GM21360 (cell line): ENCODE measurements at regions not wholly inside any gene's neighbourhood (a gene's known extent, or its start where the extent isn't known, plus 50 kb on each side); places are given as distances from the start of the nearest gene placed in this dataset.
"Not testable (repeated sequence)": the region's sequence is repeated elsewhere in the genome, so short reads cannot be mapped to it uniquely, and the experiment has no call there.

Experiments
- ATAC-seq: cut with Tn5 transposase; IDR thresholded peaks from one replicate; pipeline ENCODE4 v1.9.1; 2021; ENCODE audit warnings: mild to moderate bottlenecking, moderate library complexity; ENCODE audit not compliant: unreplicated experiment

DNA sequence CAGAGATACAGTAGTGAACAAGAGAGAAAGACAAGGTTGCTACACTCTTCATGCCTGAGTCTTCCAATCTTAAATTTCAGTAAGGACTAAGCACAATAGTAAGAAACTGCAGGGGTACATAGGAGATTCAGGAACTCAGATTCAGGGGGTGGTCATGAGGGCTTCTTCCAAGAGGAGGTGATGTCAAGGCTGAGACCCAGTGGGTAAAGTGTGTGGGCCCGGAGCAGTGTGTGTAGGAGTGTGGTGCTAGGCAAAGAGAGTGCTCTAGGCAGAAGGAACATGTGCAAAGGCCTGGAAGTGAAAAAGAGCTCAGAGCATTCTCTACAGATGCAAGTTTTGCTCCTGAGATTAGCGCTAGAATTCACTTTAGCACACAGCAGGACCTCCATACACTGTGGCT lies 102.9 kb upstream of the SPATA12 start:
- no peak for ATAC-seq

GRCh38 chr3:56956906-56957305 lies 103.6 kb upstream of the SPATA12 start:
- ATAC-seq: no peak

GRCh38 chr3:56955492-56956111 lies 104.9 kb upstream of the SPATA12 start:
- no peak for ATAC-seq

GRCh38 chr3:56954125-56954524 lies 106.3 kb upstream of the SPATA12 start:
- no peak for ATAC-seq

DNA sequence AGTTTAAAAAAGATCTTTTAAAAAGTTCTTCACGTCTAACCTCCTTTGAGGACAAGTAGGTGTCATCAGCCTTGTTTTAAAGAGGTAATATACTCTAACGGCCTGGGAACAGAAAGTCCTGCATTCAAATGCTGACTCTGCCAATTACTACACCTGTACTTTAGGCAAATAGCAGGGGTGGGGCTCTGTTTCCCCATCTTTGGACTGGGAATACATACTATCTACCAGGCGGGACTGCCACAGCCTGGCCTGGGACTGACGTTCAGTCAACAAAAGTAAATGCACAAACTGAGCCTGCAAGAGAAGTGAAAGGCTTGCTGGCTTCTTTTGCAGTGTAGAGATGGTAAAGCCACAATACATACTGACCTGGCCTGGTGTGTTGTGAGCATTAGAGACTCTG lies 107.6 kb upstream of the SPATA12 start:
- ATAC-seq: no peak

- ATAC-seq: no peak
Observed at GRCh38 chr3:56952061-56952460, 108.4 kb upstream of the SPATA12 start.

DNA sequence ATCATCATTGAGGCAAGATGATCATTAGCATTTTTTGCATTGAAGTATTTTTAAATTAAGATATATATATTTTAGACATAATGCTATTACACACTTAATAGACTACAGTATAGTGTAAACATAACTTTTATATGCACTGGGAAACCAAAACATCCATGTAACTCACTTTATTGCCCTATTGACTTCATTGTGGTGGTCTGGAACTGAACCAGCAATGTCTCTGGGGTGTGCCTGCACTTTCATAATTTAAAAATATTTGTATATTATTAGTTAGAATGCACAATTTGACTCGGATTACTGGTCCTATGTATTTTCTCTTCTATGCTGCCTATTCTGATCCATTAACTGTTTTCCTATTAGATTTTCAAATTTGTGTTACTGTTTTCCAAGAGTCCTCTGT lies 109.1 kb upstream of the SPATA12 start:
- no peak for ATAC-seq

- ATAC-seq: not testable (repeated sequence)
Observed at GRCh38 chr3:56945378-56945777, 115.1 kb upstream of the SPATA12 start.

- ATAC-seq: no peak
Observed at GRCh38 chr3:56942523-56942922, 117.9 kb upstream of the SPATA12 start.

DNA sequence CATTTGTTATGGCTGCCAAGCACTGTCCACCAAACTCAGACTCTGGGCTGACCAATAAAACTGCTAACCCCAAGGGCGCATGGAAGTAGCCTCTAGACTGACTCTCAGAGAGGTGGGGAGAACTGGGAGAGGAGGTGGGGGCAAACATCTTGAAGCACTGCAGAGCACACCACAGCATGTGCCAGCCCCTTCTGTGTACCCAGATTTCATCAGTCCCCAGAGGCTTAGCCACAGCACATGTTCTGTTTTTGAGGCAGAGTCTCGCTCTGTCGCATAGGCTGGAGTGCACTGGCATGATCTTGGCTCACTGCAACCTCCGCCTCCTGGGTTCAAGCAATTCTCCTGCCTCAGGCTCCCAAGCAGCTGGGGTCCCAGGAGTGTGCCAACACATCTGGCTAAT lies 119.5 kb upstream of the SPATA12 start:
- ATAC-seq: no peak

GRCh38 chr3:56940321-56940720 lies 120.1 kb upstream of the SPATA12 start:
- no peak for ATAC-seq

DNA sequence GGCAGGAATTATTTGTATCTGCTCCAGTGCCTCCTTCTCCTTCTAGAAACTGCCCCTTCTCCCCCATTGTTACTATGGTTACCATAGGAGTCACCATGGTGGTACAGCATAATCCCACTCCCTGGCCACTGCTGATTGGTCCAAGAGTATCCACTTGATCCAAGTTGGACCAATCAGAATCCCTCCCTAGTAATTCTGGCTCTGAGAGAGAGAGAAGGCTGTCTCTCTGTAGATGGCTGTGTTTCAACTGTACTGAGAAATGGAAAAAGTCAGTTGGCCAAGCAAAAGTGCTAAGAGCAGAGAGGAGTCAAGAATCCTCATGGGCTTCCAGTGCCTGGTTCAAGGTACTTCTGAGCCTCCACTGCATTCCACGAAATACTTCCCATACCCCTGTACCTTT lies 120.6 kb upstream of the SPATA12 start:
- ATAC-seq: no peak

DNA sequence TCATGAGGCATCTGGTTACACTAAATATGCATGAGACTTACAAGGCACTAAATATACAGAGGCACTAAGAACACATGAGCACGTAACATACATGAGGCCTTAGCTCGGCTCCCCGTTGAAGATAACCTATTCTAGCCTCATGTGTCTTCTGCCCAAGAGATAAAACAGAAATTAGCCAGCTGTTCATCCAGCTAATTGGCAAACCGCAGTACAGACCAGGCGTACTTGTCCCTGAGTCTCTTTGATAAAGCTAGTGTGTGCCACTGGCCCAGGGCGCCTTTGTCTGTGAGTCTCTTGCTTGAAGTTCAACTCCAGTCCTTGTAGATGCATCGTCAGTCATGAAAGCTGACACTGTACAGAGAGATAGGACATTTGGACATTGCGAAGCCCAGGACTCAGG lies 121.9 kb upstream of the SPATA12 start:
- ATAC-seq: no peak

GRCh38 chr3:56937580-56937979 lies 122.9 kb upstream of the SPATA12 start:
- ATAC-seq: no peak

DNA sequence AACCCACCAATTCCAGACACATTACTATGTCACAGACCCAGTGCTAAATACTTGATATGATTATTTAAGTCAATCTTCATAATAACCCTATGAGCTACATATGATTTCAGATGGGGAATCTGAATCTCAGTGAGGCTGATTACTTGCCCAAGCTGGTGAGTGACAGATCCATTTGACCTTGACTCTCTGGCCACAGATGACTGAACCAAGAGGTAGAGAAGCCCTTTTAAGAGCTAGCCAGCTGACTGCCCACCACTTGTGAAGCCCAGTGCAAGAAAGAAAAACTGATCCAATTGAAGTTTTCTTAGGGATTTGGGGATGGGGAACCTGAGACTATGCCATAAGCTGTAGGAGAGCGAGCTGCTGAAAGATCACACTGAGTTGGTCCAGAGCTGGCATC lies 124.7 kb upstream of the SPATA12 start:
- no peak for ATAC-seq

DNA sequence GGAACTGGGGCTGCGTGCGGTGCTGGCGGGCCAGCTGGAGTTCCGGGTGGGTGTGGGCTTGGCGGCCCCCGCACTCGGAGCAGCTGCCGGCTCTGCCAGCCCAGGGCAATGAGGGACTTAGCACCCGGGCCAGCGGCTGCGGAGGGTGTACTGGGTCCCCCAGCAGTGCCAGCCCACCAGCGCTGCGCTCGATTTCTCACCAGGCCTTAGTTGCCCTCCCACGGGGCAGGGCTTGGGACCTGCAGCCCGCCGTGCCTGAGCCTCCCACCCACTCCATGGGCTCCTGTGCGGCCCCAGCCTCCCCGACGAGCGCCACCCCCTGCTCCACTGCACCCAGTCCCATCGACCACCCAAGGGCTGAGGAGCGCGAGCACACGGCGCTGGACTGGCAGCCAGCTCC lies 126.0 kb upstream of the SPATA12 start:
- ATAC-seq: not testable (repeated sequence)

DNA sequence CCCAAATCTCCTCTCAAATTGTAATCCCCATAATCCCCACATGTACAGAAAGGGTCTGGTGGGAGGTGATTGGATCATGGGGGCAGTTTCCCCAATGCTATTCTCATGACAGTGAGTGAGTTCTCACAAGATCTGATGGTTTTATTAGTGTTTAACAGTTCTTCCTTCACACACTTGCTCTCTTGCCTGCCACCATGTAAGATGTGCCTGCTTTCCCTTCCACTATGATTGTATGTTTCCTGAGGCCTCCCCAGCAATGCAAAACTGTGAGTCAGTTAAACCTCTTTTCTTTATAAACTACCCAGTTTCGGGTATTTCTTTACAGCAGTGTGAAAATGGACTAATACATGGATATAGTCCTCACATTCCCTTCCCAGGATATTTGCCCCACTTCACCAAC lies 126.7 kb upstream of the SPATA12 start:
- no peak for ATAC-seq

GRCh38 chr3:56932866-56933265 lies 127.6 kb upstream of the SPATA12 start:
- no peak for ATAC-seq

- ATAC-seq: no peak
Observed at GRCh38 chr3:56931836-56932235, 128.6 kb upstream of the SPATA12 start.

DNA sequence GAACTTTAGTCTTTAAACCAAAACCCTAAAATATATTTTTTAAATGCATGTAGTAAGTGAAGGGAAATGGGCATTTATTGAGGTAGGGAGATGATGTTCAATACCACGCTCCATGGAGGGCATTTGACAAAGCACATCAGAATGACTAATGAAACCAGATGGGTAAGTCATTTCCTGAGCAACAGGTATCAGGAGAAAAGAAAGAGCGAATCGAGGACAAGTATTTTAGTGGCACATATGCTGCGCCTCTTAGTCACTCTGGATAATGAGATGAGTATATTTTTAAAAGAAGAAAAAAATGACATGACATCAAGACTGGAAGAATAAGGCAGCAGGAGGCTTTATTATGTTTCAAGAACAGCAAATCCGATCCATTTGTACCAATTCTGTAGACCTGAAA lies 129.0 kb upstream of the ARHGEF3 start:
- ATAC-seq: no peak

DNA sequence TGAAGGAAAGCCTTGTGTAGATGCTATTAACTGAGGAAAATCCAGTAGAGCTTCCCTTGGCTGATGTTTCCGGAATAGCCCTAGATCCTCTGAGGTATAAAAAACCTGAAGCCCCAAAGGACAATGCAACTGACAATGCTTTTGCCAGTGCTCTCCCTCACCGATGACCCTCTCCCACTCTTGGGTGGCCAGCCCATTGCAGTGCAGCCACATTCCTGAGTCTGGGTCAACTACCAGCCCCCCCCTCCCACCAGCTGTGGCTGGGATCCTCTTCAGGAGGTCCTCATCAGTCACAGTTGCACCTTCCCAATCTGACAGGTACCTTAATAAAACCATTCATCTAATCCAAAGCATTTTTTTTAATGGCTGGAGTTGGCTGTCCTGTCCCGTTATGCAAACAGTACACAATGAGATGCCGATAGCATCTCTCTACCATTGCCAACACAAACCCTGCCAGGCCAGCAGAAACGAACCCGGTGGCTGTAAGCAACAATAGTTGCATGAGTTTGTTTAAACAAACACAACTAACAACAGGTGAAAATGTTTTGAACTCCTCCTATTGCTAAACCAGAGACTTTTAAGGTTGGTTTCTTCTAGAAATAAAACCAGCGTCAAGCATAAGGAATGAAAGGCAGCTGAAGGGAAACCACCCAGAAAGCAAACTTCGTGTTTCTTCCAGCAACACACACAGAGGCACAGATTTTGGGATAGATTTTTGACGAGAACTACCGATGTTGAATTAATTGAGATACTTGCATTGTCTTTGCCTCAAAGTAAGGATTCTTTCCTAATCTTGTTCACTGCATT lies 128.3 kb upstream of the ARHGEF3 start:
- no peak for ATAC-seq

- ATAC-seq: no peak
Observed at GRCh38 chr3:56928379-56929068, 126.8 kb upstream of the ARHGEF3 start.
